ENCODE measurements at regions not wholly inside any gene's neighbourhood (a gene's known extent, or its start where the extent isn't known, plus 50 kb on each side); places are given as distances from the start of the nearest gene placed in this dataset.

- 0 out of 2 replicates have a peak, but pooled peaks cover 2% of the 10 kb centered on the region for H3K4me1 ChIP-seq (ENCODE audit: insufficient read depth, low read length)
- peaks cover 6 to 63% (median 29%) of the 10 kb centered on the region in 3 experiments for H3K36me3 Mint-ChIP-seq (ENCODE audit: insufficient read depth in 1 of 3, low read depth in 3 of 3)
Observed at GRCh38 chr10:6841761-6842160, 261.7 kb upstream of the PRKCQ start.

More at GRCh38 chr10:6841761-6842160, 261.7 kb upstream of the PRKCQ start:
- Histone ChIP-seq H3K4me2 (ENCODE audit: insufficient read depth, insufficient read length, low read length) (no peak overlapping the region), H3K18ac (ENCODE audit: insufficient read length, low read depth, low read length) (no peak overlapping the region), H2BK12ac (ENCODE audit: insufficient read length, low read depth, low read length) (no peak overlapping the region), H3K23ac (ENCODE audit: insufficient read length, low read depth, low read length) (no peak overlapping the region), H3K23me2 (ENCODE audit: insufficient read length, low read depth, low read length, poor library complexity, severe bottlenecking) (peaks cover 5% of the 10 kb centered on the region), H3T11ph (ENCODE audit: low read length) (no peak overlapping the region), H4K91ac (ENCODE audit: insufficient read length, low read depth, low read length) (no peak overlapping the region), H3K4ac (ENCODE audit: low read depth, low read length) (no peak overlapping the region), H2BK20ac (ENCODE audit: low read depth, low read length, poor library complexity, severe bottlenecking) (no peak overlapping the region), H4K5ac (ENCODE audit: insufficient read length, low read depth, low read length) (no peak overlapping the region), H3K14ac (ENCODE audit: insufficient read depth, low read length) (no peak overlapping the region), H4K8ac (replicated peaks; ENCODE audit: insufficient read length, low read depth, low read length) (no peak overlapping the region), H2AK5ac (ENCODE audit: insufficient read length, low read length) (no peak overlapping the region), H4K20me1 (ENCODE audit: control insufficient read depth, insufficient read depth, insufficient read length) (no peaks in the 10 kb centered on the region), H2AFZ (ENCODE audit: low read length) (no peak overlapping the region), H3K79me2 (ENCODE audit: insufficient read depth, low read length) (no peaks in the 10 kb centered on the region), H2BK15ac (ENCODE audit: low read depth, low read length) (no peak overlapping the region), H3K56ac (ENCODE audit: insufficient read length, low read depth, low read length) (no peak overlapping the region), H3K27ac (ENCODE audit: insufficient read length, low read depth, low read length) (no peak overlapping the region), H3K9me3 (ENCODE audit: control insufficient read depth, low read depth, low read length) (peaks cover 16% of the 10 kb centered on the region), H3K27me3 (ENCODE audit: insufficient read depth, low read length) (no peaks in the 10 kb centered on the region), H3K79me1 (ENCODE audit: insufficient read depth, low read depth, low read length, poor library complexity, severe bottlenecking) (no peaks in the 10 kb centered on the region), H2BK120ac (ENCODE audit: low read depth, low read length, poor library complexity, severe bottlenecking) (no peak overlapping the region), H2BK5ac (ENCODE audit: insufficient read length, low read length) (no peak overlapping the region), H3K9ac (ENCODE audit: extremely low read depth, insufficient read length, low read length) (no peak overlapping the region)
- Mint-ChIP-seq H3K27ac (no peak overlapping the region), H3K4me1 (no peaks in the 10 kb centered on the region), H3K9me3 (peaks cover 26 to 27% of the 10 kb centered on the region in 2 experiments), H3K4me3 (no peak overlapping the region), H3K27me3 (ENCODE audit: low read depth) (no peaks in the 10 kb centered on the region)
- DNase-seq: no peak
- no CpG with 5 or more reads among the region's 2 CpGs for WGBS (ENCODE audit: extremely low coverage, insufficient read length, low lambda C conversion rate)
- no peak for TF ChIP-seq CTCF (conservative IDR thresholded peaks at IDR 0.05)

All from H9 (cell line).